ENCODE measurements at regions not wholly inside any gene's neighbourhood (a gene's known extent, or its start where the extent isn't known, plus 50 kb on each side); places are given as distances from the start of the nearest gene placed in this dataset.

- CTCF ChIA-PET (ENCODE audit: unreplicated experiment): no interaction called here
- Histone ChIP-seq H4K20me1 (ENCODE audit: insufficient read depth, low read length) (no peaks in the 10 kb centered on the region), H2AFZ (ENCODE audit: low read length) (no peak overlapping the region), H3K79me2 (ENCODE audit: insufficient read depth, low read depth, low read length) (no peaks in the 10 kb centered on the region), H3K4me3 (ENCODE audit: low read depth, low read length, poor library complexity, severe bottlenecking) (no peak overlapping the region), H3K9me3 (ENCODE audit: low read length) (no peaks in the 10 kb centered on the region), H3K27ac (ENCODE audit: low read depth, low read length, poor library complexity, severe bottlenecking) (no peak overlapping the region), H3K4me1 (ENCODE audit: insufficient read depth, low read length, poor library complexity, severe bottlenecking) (peaks cover 5% of the 10 kb centered on the region), H3K9me2 (ENCODE audit: insufficient read depth, low read length) (no peaks in the 10 kb centered on the region), H3K36me3 (ENCODE audit: insufficient read depth, low read length) (no peaks in the 10 kb centered on the region), H3K4me2 (ENCODE audit: low read length) (no peak overlapping the region)
- TF ChIP-seq EZH2phosphoT487 (IDR thresholded peaks at IDR 0.05; ENCODE audit: borderline replicate concordance, low read depth, low read length): no peak
- TF ChIP-seq, protein P1, sequence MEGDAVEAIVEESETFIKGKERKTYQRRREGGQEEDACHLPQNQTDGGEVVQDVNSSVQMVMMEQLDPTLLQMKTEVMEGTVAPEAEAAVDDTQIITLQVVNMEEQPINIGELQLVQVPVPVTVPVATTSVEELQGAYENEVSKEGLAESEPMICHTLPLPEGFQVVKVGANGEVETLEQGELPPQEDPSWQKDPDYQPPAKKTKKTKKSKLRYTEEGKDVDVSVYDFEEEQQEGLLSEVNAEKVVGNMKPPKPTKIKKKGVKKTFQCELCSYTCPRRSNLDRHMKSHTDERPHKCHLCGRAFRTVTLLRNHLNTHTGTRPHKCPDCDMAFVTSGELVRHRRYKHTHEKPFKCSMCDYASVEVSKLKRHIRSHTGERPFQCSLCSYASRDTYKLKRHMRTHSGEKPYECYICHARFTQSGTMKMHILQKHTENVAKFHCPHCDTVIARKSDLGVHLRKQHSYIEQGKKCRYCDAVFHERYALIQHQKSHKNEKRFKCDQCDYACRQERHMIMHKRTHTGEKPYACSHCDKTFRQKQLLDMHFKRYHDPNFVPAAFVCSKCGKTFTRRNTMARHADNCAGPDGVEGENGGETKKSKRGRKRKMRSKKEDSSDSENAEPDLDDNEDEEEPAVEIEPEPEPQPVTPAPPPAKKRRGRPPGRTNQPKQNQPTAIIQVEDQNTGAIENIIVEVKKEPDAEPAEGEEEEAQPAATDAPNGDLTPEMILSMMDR (conservative IDR thresholded peaks at IDR 0.05; ENCODE audit: low read length): no peak
- no TSS peak for BruUV-seq (replicated peaks)
- intact Hi-C loops (cut with micrococcal nuclease; ENCODE audit: unreplicated experiment): no loop called here
- POLR2A ChIA-PET: interaction anchor here (0.6 kb wide), 1 partner anchor 609 kb away, joined by 3 read pairs; no protein-coding TSS in a partner anchor
- DNase-seq (ENCODE audit: low spot score): no peak
These were observed 286.3 kb downstream of the RAP2B start for GRCh38 chr3:153448151-153448829.

DNA sequence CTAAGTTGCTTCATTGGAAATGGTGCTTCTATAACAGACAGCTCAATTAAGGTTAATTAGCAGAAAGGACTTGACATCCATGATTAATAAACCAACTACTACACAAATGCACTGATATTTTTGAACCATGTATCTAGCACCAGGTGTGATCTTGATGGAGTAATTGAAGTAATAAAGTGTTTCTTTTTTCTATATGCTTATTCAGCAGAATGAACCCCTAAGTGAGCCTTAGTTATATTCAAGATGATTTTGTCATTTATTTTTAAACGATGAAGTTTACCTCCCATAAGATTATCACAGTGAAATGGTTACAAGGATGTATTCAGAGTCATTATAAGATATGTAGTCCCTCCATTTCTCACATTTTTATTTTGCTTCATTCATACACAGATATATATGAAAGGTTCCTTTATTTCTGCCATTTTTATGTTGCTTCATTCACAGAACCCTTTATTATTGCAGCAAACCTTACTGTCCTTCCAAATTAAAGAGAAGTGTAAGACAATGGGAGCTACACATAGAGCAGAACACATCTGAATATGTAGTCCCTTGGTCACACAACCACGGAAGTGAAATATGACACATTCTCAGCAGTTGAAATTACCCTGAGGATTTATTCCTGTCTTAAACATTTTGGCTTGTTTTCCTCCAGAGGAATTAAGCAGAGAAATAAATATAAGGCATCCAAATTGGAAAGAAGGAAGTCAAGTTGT lies 295.0 kb downstream of the RAP2B start:
- Histone ChIP-seq H3K9me3 (ENCODE audit: low read length) (no peaks in the 10 kb centered on the region), H3K9me2 (ENCODE audit: insufficient read depth, low read length) (no peaks in the 10 kb centered on the region), H3K4me3 (ENCODE audit: low read depth, low read length, poor library complexity, severe bottlenecking) (no peak overlapping the region), H3K4me1 (ENCODE audit: insufficient read depth, low read length, poor library complexity, severe bottlenecking) (peaks cover 5% of the 10 kb centered on the region), H2AFZ (ENCODE audit: low read length) (no peak overlapping the region), H3K27ac (ENCODE audit: low read depth, low read length, poor library complexity, severe bottlenecking) (no peak overlapping the region), H3K79me2 (ENCODE audit: insufficient read depth, low read depth, low read length) (no peaks in the 10 kb centered on the region), H4K20me1 (ENCODE audit: insufficient read depth, low read length) (no peaks in the 10 kb centered on the region), H3K4me2 (ENCODE audit: low read length) (no peak overlapping the region), H3K36me3 (ENCODE audit: insufficient read depth, low read length) (no peaks in the 10 kb centered on the region)
- DNase-seq (ENCODE audit: low spot score): no peak
- intact Hi-C loops (cut with micrococcal nuclease; ENCODE audit: unreplicated experiment): no loop called here
- no TSS peak for BruUV-seq (replicated peaks)
- TF ChIP-seq EZH2phosphoT487 (IDR thresholded peaks at IDR 0.05; ENCODE audit: borderline replicate concordance, low read depth, low read length): no peak
- TF ChIP-seq, protein P1 (conservative IDR thresholded peaks at IDR 0.05; ENCODE audit: low read length): no peak
- CTCF ChIA-PET (ENCODE audit: unreplicated experiment): no interaction called here
- POLR2A ChIA-PET: interaction anchor here (0.8 kb wide), 1 partner anchor 23 kb away, joined by 3 read pairs; no protein-coding TSS in a partner anchor

DNA sequence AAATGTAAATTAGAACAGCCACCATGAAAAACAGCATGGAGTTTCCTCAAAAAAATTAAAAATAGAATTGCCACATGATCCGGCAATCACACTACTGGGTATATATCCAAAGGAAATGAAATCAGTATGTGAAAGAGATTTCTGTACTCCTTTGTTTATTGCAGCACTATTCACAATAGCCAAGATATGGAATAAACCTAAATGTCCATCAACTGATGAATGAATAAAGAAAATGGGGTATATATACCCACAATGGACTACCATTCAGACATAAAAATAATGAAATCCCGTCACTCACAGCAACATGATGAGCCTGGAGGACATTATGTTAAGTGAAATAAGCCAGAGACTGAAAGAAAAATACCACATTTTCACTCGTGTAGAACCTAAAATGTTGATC lies 296.9 kb downstream of the RAP2B start:
- Histone ChIP-seq H3K9me2 (ENCODE audit: insufficient read depth, low read length) (no peaks in the 10 kb centered on the region), H4K20me1 (ENCODE audit: insufficient read depth, low read length) (no peaks in the 10 kb centered on the region), H3K4me2 (ENCODE audit: low read length) (no peak overlapping the region), H3K79me2 (ENCODE audit: insufficient read depth, low read depth, low read length) (no peaks in the 10 kb centered on the region), H3K4me3 (ENCODE audit: low read depth, low read length, poor library complexity, severe bottlenecking) (no peak overlapping the region), H3K36me3 (ENCODE audit: insufficient read depth, low read length) (no peaks in the 10 kb centered on the region), H3K4me1 (ENCODE audit: insufficient read depth, low read length, poor library complexity, severe bottlenecking) (peaks cover 2% of the 10 kb centered on the region), H3K27ac (ENCODE audit: low read depth, low read length, poor library complexity, severe bottlenecking) (no peak overlapping the region), H2AFZ (ENCODE audit: low read length) (no peak overlapping the region), H3K9me3 (ENCODE audit: low read length) (no peaks in the 10 kb centered on the region)
- BruUV-seq (replicated peaks): no TSS peak
- intact Hi-C loops (cut with micrococcal nuclease; ENCODE audit: unreplicated experiment): no loop called here
- POLR2A ChIA-PET: no interaction called here
- DNase-seq (ENCODE audit: low spot score): no peak
- no peak for TF ChIP-seq EZH2phosphoT487 (IDR thresholded peaks at IDR 0.05; ENCODE audit: borderline replicate concordance, low read depth, low read length)
- TF ChIP-seq, protein P1 (conservative IDR thresholded peaks at IDR 0.05; ENCODE audit: low read length): no peak
- CTCF ChIA-PET (ENCODE audit: unreplicated experiment): no interaction called here
